ENCODE measurements at regions not wholly inside any gene's neighbourhood (a gene's known extent, or its start where the extent isn't known, plus 50 kb on each side); places are given as distances from the start of the nearest gene placed in this dataset.

DNA sequence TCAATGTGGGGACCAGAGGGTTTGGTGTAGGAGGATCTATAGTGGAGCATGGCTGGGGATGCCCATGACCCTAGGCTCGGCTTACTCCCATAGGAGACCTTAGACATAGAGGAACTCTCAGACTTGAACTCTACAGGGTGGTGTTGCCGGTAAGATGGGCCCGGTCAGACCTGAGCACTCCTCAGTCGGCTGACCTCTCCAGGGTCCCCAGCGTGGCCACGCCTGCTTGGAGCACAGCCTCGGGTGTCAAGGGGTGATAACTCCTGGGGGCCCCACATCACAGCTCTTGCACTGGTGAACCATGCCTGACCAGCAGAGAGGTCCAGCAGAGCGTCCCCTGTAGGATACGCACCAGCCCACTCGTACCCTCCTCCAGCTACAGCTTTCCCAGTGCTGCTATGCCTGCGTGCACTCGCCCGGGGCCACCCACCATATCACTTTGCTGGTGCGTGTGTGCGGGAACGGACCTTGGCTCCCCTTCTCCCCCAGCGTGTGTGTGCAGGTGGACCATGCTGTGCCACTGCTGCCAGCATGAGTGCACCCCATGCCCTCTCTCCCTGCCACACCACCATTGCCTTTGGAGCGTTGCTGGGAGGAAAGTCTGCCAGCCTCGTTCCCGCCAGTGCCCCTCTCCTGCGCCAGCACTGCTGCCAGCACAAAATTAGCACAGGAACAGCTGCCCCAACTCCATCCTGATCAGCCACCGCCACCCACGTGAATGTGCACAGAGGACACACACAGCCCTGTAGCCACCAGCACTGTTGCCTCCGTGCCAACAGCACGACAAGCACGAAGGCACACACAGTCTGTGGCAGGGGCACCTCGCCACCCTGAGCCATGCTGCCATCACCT is 806.6 kb downstream of the GLUD2 start:
- H3K4me3 ChIP-seq, result no peak overlapping the region
- no peak for ATAC-seq
- H3K9me3 ChIP-seq, result no peaks in the 10 kb centered on the region
- no peak for FAIRE-seq
- ChIA-PET POLR2A (no interaction called here), CTCF (no interaction called here)
- no peaks in the 10 kb centered on the region for H3K4me1 ChIP-seq
- no peak for TF ChIP-seq RNF2 (IDR thresholded peaks at IDR 0.05; ENCODE audit: borderline replicate concordance, low read depth)
- no peak for TF ChIP-seq RFX5 (IDR thresholded peaks at IDR 0.05)
- TF ChIP-seq GATA3 (IDR thresholded peaks at IDR 0.05; ENCODE audit: borderline replicate concordance), result no peak
- TF ChIP-seq, protein P1, sequence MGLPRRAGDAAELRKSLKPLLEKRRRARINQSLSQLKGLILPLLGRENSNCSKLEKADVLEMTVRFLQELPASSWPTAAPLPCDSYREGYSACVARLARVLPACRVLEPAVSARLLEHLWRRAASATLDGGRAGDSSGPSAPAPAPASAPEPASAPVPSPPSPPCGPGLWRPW (IDR thresholded peaks at IDR 0.05), result no peak
- TF ChIP-seq HDAC2 (IDR thresholded peaks at IDR 0.05), result no peak
- TF ChIP-seq KDM1A (IDR thresholded peaks at IDR 0.05; ENCODE audit: low read depth), result no peak
- no peak for TF ChIP-seq FOSL2 (IDR thresholded peaks at IDR 0.05)
- no peak for TF ChIP-seq FOSL2 (CRISPR knock-in tag; IDR thresholded peaks at IDR 0.05)
- no peak for TF ChIP-seq ZNF302 (CRISPR knock-in tag; IDR thresholded peaks at IDR 0.05)
- no peak for TF ChIP-seq HOXB5 (CRISPR knock-in tag; IDR thresholded peaks at IDR 0.05)
- no peak for TF ChIP-seq CEBPB (IDR thresholded peaks at IDR 0.05)
- no peak for TF ChIP-seq CHD2 (IDR thresholded peaks at IDR 0.05; ENCODE audit: low read length, partially characterized antibody)
- no peak for TF ChIP-seq BHLHE40 (IDR thresholded peaks at IDR 0.05; ENCODE audit: low read depth, low read length)
- no peak for TF ChIP-seq EHMT2 (IDR thresholded peaks at IDR 0.05; ENCODE audit: low read depth)
- H3K4me2 ChIP-seq, result no peak overlapping the region
- no peak overlapping the region for H3K27ac ChIP-seq
- WGBS (ENCODE audit: missing lambda C conversion rate), result 52% methylated on average over 8 of the region's 27 CpGs
- no peak for DNase-seq (ENCODE audit: low read depth in 1 of 2, low spot score in 1 of 2)

DNA sequence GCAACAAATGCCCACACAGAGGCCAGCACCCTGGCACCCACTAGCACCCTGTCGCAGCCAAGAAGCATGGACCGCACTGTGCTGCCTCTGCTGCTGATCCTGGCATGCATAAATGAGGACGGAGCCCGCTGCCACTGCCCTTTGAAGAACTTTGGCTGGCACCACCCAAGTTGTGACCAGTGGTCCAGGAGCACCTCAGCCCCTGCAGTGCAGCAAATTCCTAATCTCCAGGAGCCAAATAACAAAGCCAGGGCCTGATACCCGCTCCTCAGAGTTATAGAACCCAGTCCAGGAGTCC is 807.2 kb downstream of the GLUD2 start:
- CTCF ChIA-PET, result no interaction called here
- no peak overlapping the region for H3K4me2 ChIP-seq
- H3K4me1 ChIP-seq, result no peaks in the 10 kb centered on the region
- FAIRE-seq (no peak), ATAC-seq (no peak), DNase-seq (ENCODE audit: low read depth in 1 of 2, low spot score in 1 of 2) (no peak)
- H3K27ac ChIP-seq, result no peak overlapping the region
- no peaks in the 10 kb centered on the region for H3K9me3 ChIP-seq
- TF ChIP-seq KDM5A (IDR thresholded peaks at IDR 0.05) (no peak), HOXB13 (CRISPR knock-in tag; IDR thresholded peaks at IDR 0.05; ENCODE audit: low read depth) (no peak), BHLHE40 (IDR thresholded peaks at IDR 0.05; ENCODE audit: low read depth, low read length) (no peak), JUN (IDR thresholded peaks at IDR 0.05) (no peak), EP300 (IDR thresholded peaks at IDR 0.05) (no peak), POLR2A (IDR thresholded peaks at IDR 0.05; ENCODE audit: low read length) (no peak), RARB (CRISPR knock-in tag; IDR thresholded peaks at IDR 0.05) (no peak), TP53 (CRISPR knock-in tag; IDR thresholded peaks at IDR 0.05) (no peak), RNF2 (IDR thresholded peaks at IDR 0.05; ENCODE audit: borderline replicate concordance, low read depth) (no peak), ATOH8 (CRISPR knock-in tag; IDR thresholded peaks at IDR 0.05; ENCODE audit: low read depth) (no peak), MAZ (IDR thresholded peaks at IDR 0.05; ENCODE audit: borderline replicate concordance, low read depth, low read length) (no peak)
- TF ChIP-seq, protein P2, sequence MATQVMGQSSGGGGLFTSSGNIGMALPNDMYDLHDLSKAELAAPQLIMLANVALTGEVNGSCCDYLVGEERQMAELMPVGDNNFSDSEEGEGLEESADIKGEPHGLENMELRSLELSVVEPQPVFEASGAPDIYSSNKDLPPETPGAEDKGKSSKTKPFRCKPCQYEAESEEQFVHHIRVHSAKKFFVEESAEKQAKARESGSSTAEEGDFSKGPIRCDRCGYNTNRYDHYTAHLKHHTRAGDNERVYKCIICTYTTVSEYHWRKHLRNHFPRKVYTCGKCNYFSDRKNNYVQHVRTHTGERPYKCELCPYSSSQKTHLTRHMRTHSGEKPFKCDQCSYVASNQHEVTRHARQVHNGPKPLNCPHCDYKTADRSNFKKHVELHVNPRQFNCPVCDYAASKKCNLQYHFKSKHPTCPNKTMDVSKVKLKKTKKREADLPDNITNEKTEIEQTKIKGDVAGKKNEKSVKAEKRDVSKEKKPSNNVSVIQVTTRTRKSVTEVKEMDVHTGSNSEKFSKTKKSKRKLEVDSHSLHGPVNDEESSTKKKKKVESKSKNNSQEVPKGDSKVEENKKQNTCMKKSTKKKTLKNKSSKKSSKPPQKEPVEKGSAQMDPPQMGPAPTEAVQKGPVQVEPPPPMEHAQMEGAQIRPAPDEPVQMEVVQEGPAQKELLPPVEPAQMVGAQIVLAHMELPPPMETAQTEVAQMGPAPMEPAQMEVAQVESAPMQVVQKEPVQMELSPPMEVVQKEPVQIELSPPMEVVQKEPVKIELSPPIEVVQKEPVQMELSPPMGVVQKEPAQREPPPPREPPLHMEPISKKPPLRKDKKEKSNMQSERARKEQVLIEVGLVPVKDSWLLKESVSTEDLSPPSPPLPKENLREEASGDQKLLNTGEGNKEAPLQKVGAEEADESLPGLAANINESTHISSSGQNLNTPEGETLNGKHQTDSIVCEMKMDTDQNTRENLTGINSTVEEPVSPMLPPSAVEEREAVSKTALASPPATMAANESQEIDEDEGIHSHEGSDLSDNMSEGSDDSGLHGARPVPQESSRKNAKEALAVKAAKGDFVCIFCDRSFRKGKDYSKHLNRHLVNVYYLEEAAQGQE (IDR thresholded peaks at IDR 0.05), result no peak
- POLR2A ChIA-PET, result no interaction called here
- WGBS (ENCODE audit: missing lambda C conversion rate), result 40% methylated on average over 3 of the region's 5 CpGs
- no peak overlapping the region for H3K4me3 ChIP-seq
